ENCODE measurements at regions not wholly inside any gene's neighbourhood (a gene's known extent, or its start where the extent isn't known, plus 50 kb on each side); places are given as distances from the start of the nearest gene placed in this dataset.
A peak's percentile ranks its signal among the peaks of the same experiment; 100 is the strongest.

DNA sequence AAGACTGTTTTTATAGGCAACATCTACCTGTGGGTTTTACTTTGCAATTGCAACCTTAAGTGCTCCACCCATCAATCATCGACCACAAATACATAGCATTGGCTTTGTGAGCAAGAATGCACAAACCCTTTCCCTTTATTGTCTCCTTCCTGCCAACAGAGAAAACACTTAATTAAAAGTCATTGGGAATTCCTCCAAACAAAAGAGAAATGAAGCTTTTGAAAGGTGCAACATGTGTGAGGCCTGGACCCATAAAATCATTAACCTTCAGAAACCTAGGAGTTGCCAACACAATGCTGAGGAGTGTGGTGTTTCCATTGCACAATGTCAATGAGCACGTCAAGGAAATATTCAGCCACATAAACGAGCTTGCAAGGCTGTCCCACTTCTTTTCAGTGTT, 223.2 kb downstream of the BLID start:
- H3K27me3 ChIP-seq (ENCODE audit: control insufficient read depth, insufficient read depth, low read length) = no peaks in the 10 kb centered on the region
- POLR2A ChIA-PET = interaction anchor here (0.7 to 0.8 kb wide), 4 partner anchors 63 to 210 kb away, joined by 3 read pairs; no protein-coding TSS in a partner anchor
- TF ChIP-seq CTCF (IDR thresholded peaks at IDR 0.05; ENCODE audit: insufficient read depth, low read depth, low read length) = no peak
- H3K36me3 ChIP-seq (ENCODE audit: control insufficient read depth, insufficient read depth, low read length) = no peaks in the 10 kb centered on the region
- H3K4me3 ChIP-seq (ENCODE audit: low read depth, low read length) = no peak overlapping the region
- CTCF ChIA-PET = interaction anchor here (0.8 to 1.1 kb wide), 2 partner anchors 141 to 287 kb away, joined by 3 to 5 read pairs; no protein-coding TSS in a partner anchor
- no peak for DNase-seq (ENCODE audit: low read depth)

GRCh38 chr11:121892131-121892681, 223.8 kb downstream of the BLID start:
- CTCF ChIA-PET = interaction anchor here (1.1 kb wide), 2 partner anchors 141 to 216 kb away, joined by 4 to 5 read pairs; no protein-coding TSS in a partner anchor
- Histone ChIP-seq H3K36me3 (ENCODE audit: control insufficient read depth, insufficient read depth, low read length) (no peaks in the 10 kb centered on the region), H3K27me3 (ENCODE audit: control insufficient read depth, insufficient read depth, low read length) (no peaks in the 10 kb centered on the region), H3K4me3 (ENCODE audit: low read depth, low read length) (no peak overlapping the region)
- DNase-seq (ENCODE audit: low read depth) = peak; percentile 85
- POLR2A ChIA-PET = interaction anchor here (0.7 kb wide), 2 partner anchors 144 to 210 kb away, joined by 3 read pairs; no protein-coding TSS in a partner anchor
- no peak for TF ChIP-seq CTCF (IDR thresholded peaks at IDR 0.05; ENCODE audit: insufficient read depth, low read depth, low read length)

DNA sequence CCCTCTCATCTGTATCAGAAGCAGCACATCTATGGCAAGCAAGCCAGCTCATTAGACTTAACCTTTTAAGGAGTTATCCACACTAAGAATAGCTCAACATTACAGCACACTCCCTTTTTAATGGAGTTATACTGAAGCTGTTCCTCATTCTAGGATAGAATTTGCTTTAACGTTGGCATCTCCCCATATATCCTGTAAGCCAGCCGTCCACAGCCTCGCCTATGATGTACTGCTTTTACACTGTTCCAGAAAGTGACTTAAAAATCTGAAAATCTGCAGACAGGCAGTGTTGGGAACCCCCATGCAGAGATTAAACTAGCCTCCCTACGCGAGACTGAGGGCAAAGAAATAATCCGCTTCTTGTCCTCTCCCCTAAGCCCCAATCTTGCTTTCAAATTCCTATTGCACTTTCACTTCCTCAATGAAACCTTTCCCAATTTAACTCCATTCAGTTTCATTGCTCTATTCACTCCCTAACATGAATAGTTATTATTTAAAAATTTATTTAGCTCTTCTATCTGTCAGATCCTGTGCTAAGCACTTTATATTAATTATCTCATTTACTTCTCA, 225.0 kb downstream of the BLID start:
- TF ChIP-seq CTCF (IDR thresholded peaks at IDR 0.05; ENCODE audit: insufficient read depth, low read depth, low read length) = no peak
- no peaks in the 10 kb centered on the region for H3K27me3 ChIP-seq (ENCODE audit: control insufficient read depth, insufficient read depth, low read length)
- ChIA-PET CTCF (interaction anchor here (0.7 to 1.1 kb wide), 2 partner anchors 129 to 217 kb away, joined by 3 to 4 read pairs; no protein-coding TSS in a partner anchor), POLR2A (no interaction called here)
- no peaks in the 10 kb centered on the region for H3K36me3 ChIP-seq (ENCODE audit: control insufficient read depth, insufficient read depth, low read length)
- no peak for DNase-seq (ENCODE audit: low read depth)
- H3K4me3 ChIP-seq (ENCODE audit: low read depth, low read length) = no peak overlapping the region

DNA sequence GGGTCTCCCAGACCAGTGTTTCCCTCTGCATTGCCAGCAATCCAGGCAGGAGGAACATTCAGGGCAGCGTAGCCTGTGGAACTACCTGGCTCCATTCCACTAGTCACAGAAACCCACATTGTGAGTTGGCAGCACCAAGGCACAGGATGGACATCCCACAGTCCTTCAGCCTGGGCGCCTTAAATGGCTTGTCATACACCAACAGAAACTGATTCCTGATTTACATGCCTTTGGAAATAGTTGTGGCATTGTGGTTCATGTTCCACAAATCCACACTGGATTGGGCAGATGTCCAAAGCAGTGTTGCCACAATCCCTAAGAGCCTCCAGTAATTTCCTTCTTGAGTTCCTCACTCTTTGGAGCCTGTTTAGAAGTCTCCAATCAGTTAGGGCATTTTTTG, 225.6 kb downstream of the BLID start:
- no peak overlapping the region for H3K4me3 ChIP-seq (ENCODE audit: low read depth, low read length)
- CTCF ChIA-PET = no interaction called here
- DNase-seq (ENCODE audit: low read depth) = no peak
- H3K27me3 ChIP-seq (ENCODE audit: control insufficient read depth, insufficient read depth, low read length) = no peaks in the 10 kb centered on the region
- H3K36me3 ChIP-seq (ENCODE audit: control insufficient read depth, insufficient read depth, low read length) = no peaks in the 10 kb centered on the region
- POLR2A ChIA-PET = no interaction called here
- no peak for TF ChIP-seq CTCF (IDR thresholded peaks at IDR 0.05; ENCODE audit: insufficient read depth, low read depth, low read length)

GRCh38 chr11:121889931-121890330, 226.1 kb downstream of the BLID start:
- Histone ChIP-seq H3K27me3 (ENCODE audit: control insufficient read depth, insufficient read depth, low read length) (no peaks in the 10 kb centered on the region), H3K4me3 (ENCODE audit: low read depth, low read length) (no peak overlapping the region), H3K36me3 (ENCODE audit: control insufficient read depth, insufficient read depth, low read length) (no peaks in the 10 kb centered on the region)
- POLR2A ChIA-PET = no interaction called here
- DNase-seq (ENCODE audit: low read depth) = no peak
- no peak for TF ChIP-seq CTCF (IDR thresholded peaks at IDR 0.05; ENCODE audit: insufficient read depth, low read depth, low read length)
- CTCF ChIA-PET = no interaction called here
